ENCODE measurements at regions not wholly inside any gene's neighbourhood (a gene's known extent, or its start where the extent isn't known, plus 50 kb on each side); places are given as distances from the start of the nearest gene placed in this dataset.

- TF ChIP-seq CTCF (IDR thresholded peaks at IDR 0.05; ENCODE audit: extremely low read depth in 1 of 2, insufficient read depth in 1 of 2, low read depth in 1 of 2, low read length in 2 of 2), result no peak
- TF ChIP-seq POLR2AphosphoS5 (IDR thresholded peaks at IDR 0.05; ENCODE audit: insufficient read depth, low read depth, low read length), result no peak
- no peak for TF ChIP-seq MAX (IDR thresholded peaks at IDR 0.05; ENCODE audit: insufficient read depth, insufficient read length)
Measured at GRCh38 chr3:102102394-102102793, 253.1 kb downstream of the NFKBIZ start.
